ENCODE measurements at regions not wholly inside any gene's neighbourhood (a gene's known extent, or its start where the extent isn't known, plus 50 kb on each side); places are given as distances from the start of the nearest gene placed in this dataset.

- H2AFZ ChIP-seq (ENCODE audit: control insufficient read depth, low read length), result no peak overlapping the region
- no peak overlapping the region for H3K4me3 ChIP-seq (ENCODE audit: control insufficient read depth in 2 of 3, extremely low read depth in 1 of 3, insufficient read depth in 2 of 3, low read depth in 1 of 3, low read length in 3 of 3)
- no peaks in the 10 kb centered on the region for H3K79me2 ChIP-seq (ENCODE audit: control insufficient read depth, insufficient read depth, low read length)
- no peak overlapping the region for H3K4me2 ChIP-seq (ENCODE audit: control insufficient read depth, extremely low read depth, insufficient read depth, low read depth, low read length)
- DNase-seq (ENCODE audit: low read depth, low spot score), result no peak
- no peaks in the 10 kb centered on the region for H3K9me1 ChIP-seq (ENCODE audit: control insufficient read depth, extremely low read depth, insufficient read depth, low read length)
- H3K27me3 ChIP-seq (ENCODE audit: control insufficient read depth, extremely low read depth, insufficient read depth, low read length), result no peaks in the 10 kb centered on the region
- H3K9me3 ChIP-seq (ENCODE audit: control insufficient read depth, low read depth, low read length), result no peaks in the 10 kb centered on the region
- no peak overlapping the region for H3K27ac ChIP-seq (ENCODE audit: control insufficient read depth, insufficient read depth, low read length)
- H3K36me3 ChIP-seq (ENCODE audit: control insufficient read depth in 2 of 2, extremely low read depth in 1 of 2, insufficient read depth in 2 of 2, low read length in 2 of 2), result no peaks in the 10 kb centered on the region
- FAIRE-seq, result no peak
- H3K9ac ChIP-seq (ENCODE audit: control insufficient read depth, extremely low read depth, insufficient read depth, low read length), result no peak overlapping the region
- H4K20me1 ChIP-seq (ENCODE audit: control insufficient read depth, extremely low read depth, insufficient read depth, low read length), result no peaks in the 10 kb centered on the region
- dilution Hi-C loops (cut with MboI; ENCODE audit: extremely low pct_ligation_motif_present, low sequenced_read_pairs), result no loop called here
- no peak for TF ChIP-seq CTCF (optimal IDR thresholded peaks at IDR 0.05 in 1 of 3, IDR thresholded peaks at IDR 0.05 in 1 of 3, conservative IDR thresholded peaks at IDR 0.05 in 1 of 3; ENCODE audit: extremely low read depth in 1 of 3, insufficient read depth in 2 of 3, low read length in 3 of 3)
- no peak for TF ChIP-seq EZH2 (IDR thresholded peaks at IDR 0.05; ENCODE audit: low read length)
- H3K4me1 ChIP-seq (ENCODE audit: control insufficient read depth, extremely low read depth, insufficient read depth, low read length), result no peaks in the 10 kb centered on the region
Observed at GRCh38 chr21:32089766-32090165, 189.1 kb downstream of the MIS18A start.

GRCh38 chr21:32088471-32088870 lies 190.4 kb downstream of the MIS18A start:
- no peaks in the 10 kb centered on the region for H3K4me1 ChIP-seq (ENCODE audit: control insufficient read depth, extremely low read depth, insufficient read depth, low read length)
- H3K27me3 ChIP-seq (ENCODE audit: control insufficient read depth, extremely low read depth, insufficient read depth, low read length), result no peaks in the 10 kb centered on the region
- H3K9me1 ChIP-seq (ENCODE audit: control insufficient read depth, extremely low read depth, insufficient read depth, low read length), result no peaks in the 10 kb centered on the region
- no peaks in the 10 kb centered on the region for H3K79me2 ChIP-seq (ENCODE audit: control insufficient read depth, insufficient read depth, low read length)
- no peak overlapping the region for H3K27ac ChIP-seq (ENCODE audit: control insufficient read depth, insufficient read depth, low read length)
- no peak overlapping the region for H2AFZ ChIP-seq (ENCODE audit: control insufficient read depth, low read length)
- no peak overlapping the region for H3K4me3 ChIP-seq (ENCODE audit: control insufficient read depth in 2 of 3, extremely low read depth in 1 of 3, insufficient read depth in 2 of 3, low read depth in 1 of 3, low read length in 3 of 3)
- H3K9ac ChIP-seq (ENCODE audit: control insufficient read depth, extremely low read depth, insufficient read depth, low read length), result no peak overlapping the region
- dilution Hi-C loops (cut with MboI; ENCODE audit: extremely low pct_ligation_motif_present, low sequenced_read_pairs), result no loop called here
- TF ChIP-seq CTCF (optimal IDR thresholded peaks at IDR 0.05 in 1 of 3, IDR thresholded peaks at IDR 0.05 in 1 of 3, conservative IDR thresholded peaks at IDR 0.05 in 1 of 3; ENCODE audit: extremely low read depth in 1 of 3, insufficient read depth in 2 of 3, low read length in 3 of 3) (no peak), EZH2 (IDR thresholded peaks at IDR 0.05; ENCODE audit: low read length) (no peak)
- H3K9me3 ChIP-seq (ENCODE audit: control insufficient read depth, low read depth, low read length), result no peaks in the 10 kb centered on the region
- FAIRE-seq, result no peak
- no peaks in the 10 kb centered on the region for H4K20me1 ChIP-seq (ENCODE audit: control insufficient read depth, extremely low read depth, insufficient read depth, low read length)
- H3K4me2 ChIP-seq (ENCODE audit: control insufficient read depth, extremely low read depth, insufficient read depth, low read depth, low read length), result no peak overlapping the region
- no peak for DNase-seq (ENCODE audit: low read depth, low spot score)
- no peaks in the 10 kb centered on the region for H3K36me3 ChIP-seq (ENCODE audit: control insufficient read depth in 2 of 2, extremely low read depth in 1 of 2, insufficient read depth in 2 of 2, low read length in 2 of 2)

All from keratinocyte (primary cell).